ENCODE measurements at regions not wholly inside any gene's neighbourhood (a gene's known extent, or its start where the extent isn't known, plus 50 kb on each side); places are given as distances from the start of the nearest gene placed in this dataset.

DNA sequence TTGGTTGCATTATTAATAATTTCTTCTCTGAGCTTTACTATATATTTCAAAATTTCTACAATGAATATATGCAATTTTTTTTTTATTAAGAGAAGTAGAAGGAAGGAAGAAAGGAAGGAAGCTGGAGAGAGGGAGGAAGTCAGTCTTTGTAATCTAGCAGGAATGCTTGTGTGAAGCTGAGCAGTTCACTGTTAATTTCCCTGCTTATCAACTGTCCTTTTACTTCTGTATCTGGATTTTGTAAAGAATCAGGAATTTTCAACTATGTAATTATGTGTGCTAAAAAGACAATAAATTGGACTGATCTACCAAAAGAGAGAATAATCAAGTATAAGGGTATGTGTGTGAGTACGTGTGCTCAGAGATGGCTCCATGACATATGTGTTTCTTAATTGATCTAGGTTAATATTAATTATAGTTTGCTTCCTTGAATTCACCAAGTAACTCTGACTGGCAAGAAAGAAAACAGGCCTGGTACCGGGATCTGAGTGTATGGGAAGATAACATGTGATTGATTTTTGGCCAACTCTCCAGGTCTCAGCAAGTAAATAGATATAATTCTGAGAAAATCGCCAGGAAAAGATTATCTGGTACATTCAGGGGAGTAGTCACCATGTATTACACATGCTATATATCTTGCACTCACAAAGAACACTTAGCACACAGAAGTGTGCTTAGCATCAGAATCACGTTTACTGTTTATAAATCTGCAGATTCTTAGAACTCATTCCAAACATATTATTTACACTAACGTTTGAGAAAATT is 1758.8 kb upstream of the WWC1 start:
- no peak overlapping the region for H3K4me3 ChIP-seq (ENCODE audit: low read length)
- no peak for TF ChIP-seq ZNF274 (IDR thresholded peaks at IDR 0.05; ENCODE audit: low read depth, low read length)

DNA sequence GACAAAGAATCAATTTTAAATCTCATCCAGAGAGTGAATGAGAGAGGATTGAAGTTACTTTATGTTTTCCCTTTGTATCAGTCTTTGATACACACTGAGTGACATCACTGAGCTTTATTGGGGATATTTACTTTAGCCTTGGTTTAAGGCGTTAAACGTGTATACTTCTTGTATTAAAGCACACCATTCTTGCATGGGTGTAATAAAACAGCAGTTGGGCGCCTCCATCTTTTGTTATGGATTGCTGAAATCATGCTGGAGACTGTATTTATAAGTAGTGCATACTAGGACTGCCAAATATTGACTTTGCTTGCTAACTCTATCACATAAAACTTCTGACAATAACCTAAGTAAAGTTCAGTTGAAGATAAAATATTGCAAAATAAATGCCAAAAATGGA is 1755.8 kb upstream of the WWC1 start:
- H3K4me3 ChIP-seq (ENCODE audit: low read length) = no peak overlapping the region
- no peak for TF ChIP-seq ZNF274 (IDR thresholded peaks at IDR 0.05; ENCODE audit: low read depth, low read length)

DNA sequence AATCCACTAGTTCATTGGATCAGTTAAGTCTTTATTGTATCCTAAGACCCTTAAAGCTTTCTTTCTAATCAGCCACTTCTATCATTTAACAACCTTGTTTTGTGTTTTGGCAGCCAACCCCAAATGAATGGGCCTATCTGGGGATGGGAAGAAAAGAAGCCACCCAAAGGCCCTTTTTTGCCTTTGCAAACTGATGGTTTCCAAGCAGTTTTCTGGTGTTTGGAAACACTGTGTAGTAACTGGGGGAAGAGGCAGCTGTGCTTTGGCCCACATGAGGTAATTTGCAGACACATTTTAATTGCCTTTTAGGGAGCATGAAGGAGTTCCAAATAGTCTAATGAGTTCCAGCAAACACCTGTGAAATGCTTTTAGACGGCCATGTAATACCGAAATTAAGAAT is 1751.3 kb upstream of the WWC1 start:
- no peak for TF ChIP-seq ZNF274 (IDR thresholded peaks at IDR 0.05; ENCODE audit: low read depth, low read length)
- no peak overlapping the region for H3K4me3 ChIP-seq (ENCODE audit: low read length)

DNA sequence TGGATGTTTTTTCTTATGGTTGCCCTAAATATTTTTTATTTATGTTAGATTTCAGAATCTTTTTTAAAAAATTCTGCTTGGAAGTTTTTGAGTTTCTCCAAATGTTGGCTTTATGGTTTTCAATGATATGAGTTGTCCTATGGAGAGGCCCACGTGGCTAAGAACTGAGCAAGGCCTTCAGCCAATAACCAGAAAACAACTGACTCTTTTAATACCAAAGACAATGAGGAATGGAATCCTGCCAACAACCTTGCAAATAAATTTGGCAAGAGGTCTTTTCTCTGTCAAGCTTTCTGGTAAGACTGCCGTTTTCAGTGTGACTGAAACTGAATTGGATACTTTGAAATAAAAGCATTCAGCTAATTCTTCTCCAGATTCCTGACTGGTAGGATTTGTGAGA is 1740.1 kb upstream of the WWC1 start:
- no peak for TF ChIP-seq ZNF274 (IDR thresholded peaks at IDR 0.05; ENCODE audit: low read depth, low read length)
- no peak overlapping the region for H3K4me3 ChIP-seq (ENCODE audit: low read length)

DNA sequence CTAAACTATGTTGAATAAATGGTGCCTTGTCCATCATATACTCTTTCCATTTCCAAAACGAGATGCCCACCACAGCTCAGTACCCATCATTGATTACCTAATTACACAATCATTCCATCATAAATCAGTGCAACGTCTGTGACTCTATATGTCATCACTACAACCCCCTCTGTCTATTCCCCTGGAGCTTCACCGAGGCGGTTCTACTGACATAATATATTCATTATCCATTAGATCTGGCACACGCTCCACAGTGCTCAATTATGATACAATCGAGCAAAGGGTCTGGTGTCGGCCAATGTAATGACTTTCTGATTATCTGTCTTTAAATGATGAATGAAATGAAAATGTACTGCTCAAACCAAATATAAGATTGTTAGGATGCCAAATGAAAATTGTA is 1737.7 kb upstream of the WWC1 start:
- no peak for TF ChIP-seq ZNF274 (IDR thresholded peaks at IDR 0.05; ENCODE audit: low read depth, low read length)
- H3K4me3 ChIP-seq (ENCODE audit: low read length) = no peak overlapping the region

DNA sequence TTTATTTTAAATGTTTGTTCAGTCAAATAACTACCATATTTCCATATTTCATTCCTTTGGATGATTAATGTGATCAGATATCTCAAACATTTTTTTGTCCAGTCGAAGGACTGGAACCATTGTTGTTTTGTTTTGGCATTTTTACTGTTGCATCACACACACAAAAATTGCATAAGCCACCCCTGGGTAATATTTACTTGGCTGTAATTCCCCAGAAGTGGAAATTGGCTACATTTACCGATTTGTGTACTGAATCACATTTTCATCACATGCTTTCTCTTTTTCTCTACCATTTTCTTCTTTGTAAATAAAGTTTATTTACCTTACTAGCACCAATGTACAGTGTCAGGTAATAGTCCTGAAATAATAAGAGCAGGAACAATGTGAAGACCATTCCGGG is 1729.7 kb upstream of the WWC1 start:
- TF ChIP-seq ZNF274 (IDR thresholded peaks at IDR 0.05; ENCODE audit: low read depth, low read length) = no peak
- no peak overlapping the region for H3K4me3 ChIP-seq (ENCODE audit: low read length)

DNA sequence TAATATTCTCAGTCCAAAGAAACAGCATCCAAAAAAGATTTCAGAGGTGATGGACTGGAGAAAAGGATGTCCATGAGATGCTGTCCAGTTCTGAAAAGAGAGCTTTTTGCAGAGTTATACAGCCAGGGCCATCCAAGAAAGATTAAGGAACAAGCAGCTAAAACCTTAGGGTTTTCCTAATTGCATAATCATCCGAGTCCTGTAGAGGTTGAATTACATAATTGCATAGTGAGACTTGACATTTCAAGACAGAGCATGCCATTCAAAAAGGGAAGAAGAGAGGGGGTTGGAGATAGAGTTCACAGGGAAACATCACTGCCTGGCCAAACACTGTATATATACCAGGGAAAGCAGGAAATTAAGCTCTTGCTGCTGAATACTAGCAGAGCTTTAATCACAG is 1729.2 kb upstream of the WWC1 start:
- no peak for TF ChIP-seq ZNF274 (IDR thresholded peaks at IDR 0.05; ENCODE audit: low read depth, low read length)
- H3K4me3 ChIP-seq (ENCODE audit: low read length) = no peak overlapping the region

DNA sequence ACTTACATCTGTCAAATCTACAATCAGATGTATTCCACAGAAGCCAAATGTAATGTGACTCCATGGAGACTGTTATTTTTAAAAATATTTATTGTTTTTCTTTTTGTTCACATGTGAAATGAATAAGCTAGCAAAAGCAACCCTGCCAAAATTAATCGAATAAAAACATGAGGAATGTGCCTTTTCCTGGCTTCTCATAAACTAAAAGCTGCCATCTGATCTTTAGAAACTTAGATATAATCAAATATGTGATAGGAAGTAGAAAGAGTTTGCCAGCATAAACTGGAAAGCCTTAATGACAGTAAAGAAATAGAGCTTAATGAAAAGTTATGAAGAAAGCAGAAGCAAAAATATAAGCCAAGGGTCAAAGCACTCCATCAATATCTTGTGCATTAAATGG is 1724.7 kb upstream of the WWC1 start:
- no peak for TF ChIP-seq ZNF274 (IDR thresholded peaks at IDR 0.05; ENCODE audit: low read depth, low read length)
- no peak overlapping the region for H3K4me3 ChIP-seq (ENCODE audit: low read length)

DNA sequence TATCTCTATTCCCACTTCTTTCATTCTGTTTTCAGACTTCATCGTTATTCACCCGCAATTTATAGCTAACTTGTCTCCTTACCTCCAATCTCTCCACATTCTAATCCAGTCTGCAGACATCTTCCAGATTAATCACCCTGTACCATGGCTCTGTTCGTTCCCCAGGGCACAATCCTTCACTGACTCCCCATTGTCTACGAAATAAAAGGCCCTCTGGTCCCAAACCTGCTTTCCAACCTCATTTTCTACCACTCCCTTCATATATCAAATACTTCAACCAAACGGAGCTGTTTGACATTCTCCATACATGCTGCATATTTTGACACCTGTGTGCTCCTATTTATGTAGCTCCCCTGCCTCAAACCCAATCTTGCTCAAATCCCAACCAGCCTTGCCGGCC is 1720.6 kb upstream of the WWC1 start:
- H3K4me3 ChIP-seq (ENCODE audit: low read length) = no peak overlapping the region
- no peak for TF ChIP-seq ZNF274 (IDR thresholded peaks at IDR 0.05; ENCODE audit: low read depth, low read length)

DNA sequence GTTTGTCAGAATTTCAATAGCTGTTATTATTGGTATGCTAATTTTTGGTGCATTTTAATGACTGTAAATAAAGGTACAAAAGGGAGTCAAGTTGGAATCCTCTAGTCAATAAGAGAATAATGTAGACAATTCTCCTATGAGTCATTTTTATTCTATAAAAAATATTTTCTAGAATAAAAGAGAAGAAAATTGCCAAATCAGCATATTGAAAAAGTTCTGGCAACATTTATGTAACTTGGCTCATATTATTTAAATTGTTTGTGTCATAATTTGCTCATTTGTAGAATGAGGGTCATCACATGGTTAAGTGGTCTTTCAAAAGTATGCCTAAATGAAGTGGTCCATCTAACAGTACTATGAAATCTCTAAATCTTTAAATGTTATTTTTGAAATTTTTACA is 1719.8 kb upstream of the WWC1 start:
- no peak for TF ChIP-seq ZNF274 (IDR thresholded peaks at IDR 0.05; ENCODE audit: low read depth, low read length)
- H3K4me3 ChIP-seq (ENCODE audit: low read length) = no peak overlapping the region

DNA sequence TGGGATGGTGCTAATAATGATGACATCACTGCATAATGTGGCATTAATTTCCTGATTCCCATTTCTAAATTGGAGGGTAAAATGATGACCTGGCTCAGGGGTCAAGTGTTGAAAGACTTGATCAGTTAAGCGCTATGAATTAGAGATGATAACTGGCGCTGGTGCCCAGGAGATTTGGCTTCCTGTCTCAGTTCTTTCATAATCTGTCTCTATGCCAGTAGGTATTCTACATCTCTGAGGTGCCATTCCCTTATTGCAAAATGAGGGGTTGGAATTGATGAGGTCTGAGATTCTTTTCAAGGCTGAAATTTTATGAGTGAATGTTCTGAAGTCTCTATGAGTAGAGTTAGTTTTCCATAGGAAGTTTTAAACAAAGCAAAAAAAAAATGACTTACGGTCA is 1715.1 kb upstream of the WWC1 start:
- TF ChIP-seq ZNF274 (IDR thresholded peaks at IDR 0.05; ENCODE audit: low read depth, low read length) = no peak
- no peak overlapping the region for H3K4me3 ChIP-seq (ENCODE audit: low read length)

DNA sequence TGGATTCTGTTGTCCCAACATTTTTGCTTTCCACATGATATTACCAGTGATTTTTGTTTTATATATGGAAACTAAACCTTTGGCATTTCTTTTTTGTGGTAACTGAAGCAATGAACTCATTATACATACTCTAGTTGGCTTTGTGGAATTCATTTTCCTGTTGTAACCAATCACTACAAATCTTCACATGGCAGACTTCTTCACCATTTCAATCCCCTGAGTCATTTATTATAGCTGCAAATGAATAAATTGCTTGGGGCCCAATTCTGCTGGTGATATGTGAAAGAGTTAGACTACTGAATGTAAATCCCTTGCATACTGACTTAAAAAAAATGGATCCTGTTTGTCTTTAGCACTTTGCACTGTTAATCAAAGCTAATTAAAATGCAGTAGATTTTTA is 1709.6 kb upstream of the WWC1 start:
- H3K4me3 ChIP-seq (ENCODE audit: low read length) = no peak overlapping the region
- no peak for TF ChIP-seq ZNF274 (IDR thresholded peaks at IDR 0.05; ENCODE audit: low read depth, low read length)

DNA sequence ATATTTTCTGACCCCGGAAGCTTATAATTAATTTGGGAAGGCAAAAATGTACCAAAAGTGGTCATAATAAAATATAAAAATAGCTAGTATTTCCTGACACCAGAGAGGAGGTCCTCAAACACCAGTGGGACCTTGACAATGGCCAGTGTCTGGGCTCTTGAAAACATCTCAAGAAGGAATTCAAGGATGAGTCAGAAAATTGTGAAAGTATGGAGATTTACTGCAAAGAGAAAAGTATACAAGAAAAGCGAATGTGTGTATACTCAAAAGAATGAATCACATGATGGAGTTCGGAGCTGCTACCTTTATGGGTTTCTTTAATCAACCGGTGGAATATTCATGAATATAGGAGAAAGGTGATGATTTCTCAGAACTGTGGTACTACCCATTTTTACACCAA is 1709.0 kb upstream of the WWC1 start:
- no peak for TF ChIP-seq ZNF274 (IDR thresholded peaks at IDR 0.05; ENCODE audit: low read depth, low read length)
- no peak overlapping the region for H3K4me3 ChIP-seq (ENCODE audit: low read length)

DNA sequence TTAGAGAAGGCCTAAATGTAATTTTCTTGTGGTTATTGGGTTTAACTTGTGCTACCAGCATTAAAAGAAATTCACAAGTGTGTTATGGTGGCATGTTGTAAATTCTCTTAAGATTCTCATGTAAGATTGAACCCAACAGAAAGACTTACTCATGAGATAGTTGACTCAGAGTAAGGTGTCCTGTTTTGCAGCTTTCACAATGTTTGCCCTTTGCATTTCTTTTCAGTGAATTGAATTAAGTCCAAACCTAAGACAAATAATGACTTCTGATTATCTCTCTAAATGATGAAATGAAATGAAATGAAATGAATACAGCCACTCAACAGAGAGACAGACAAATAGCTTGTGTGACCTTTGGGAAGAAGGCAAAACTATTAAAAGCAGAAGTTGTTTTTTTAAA is 1696.9 kb upstream of the WWC1 start:
- TF ChIP-seq ZNF274 (IDR thresholded peaks at IDR 0.05; ENCODE audit: low read depth, low read length) = no peak
- no peak overlapping the region for H3K4me3 ChIP-seq (ENCODE audit: low read length)

DNA sequence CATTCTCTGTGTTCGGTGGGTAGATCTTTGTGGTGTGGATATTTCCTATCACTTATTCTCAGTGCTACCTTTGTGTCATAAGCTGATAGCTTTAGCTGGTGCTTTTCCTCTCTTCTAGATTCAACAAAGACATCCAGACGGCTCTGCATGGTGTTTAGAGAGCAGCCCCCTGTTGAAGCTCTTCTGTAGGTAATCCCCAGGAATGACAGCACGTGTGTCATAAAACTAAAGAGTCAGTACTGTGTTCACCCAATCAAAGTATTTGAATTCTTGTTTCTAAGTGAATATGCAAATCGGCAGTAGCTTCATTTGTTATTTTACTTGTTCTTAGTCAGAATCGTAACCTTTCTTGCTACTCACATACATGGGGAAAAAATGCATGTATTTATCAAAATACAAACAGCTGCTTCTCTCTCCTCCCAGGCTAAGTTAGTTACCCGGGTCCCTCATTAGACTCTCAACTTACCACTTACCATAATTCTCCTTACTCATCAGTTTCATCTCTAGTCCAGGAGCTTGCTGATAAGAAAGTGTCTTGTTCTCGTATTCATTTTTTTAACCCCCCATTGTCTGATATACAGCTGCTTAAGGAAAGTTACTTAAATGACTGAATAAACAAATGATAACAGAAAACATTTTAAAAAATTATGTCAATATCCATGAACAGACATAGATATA is 1696.0 kb upstream of the WWC1 start:
- no peak overlapping the region for H3K4me3 ChIP-seq (ENCODE audit: low read length)
- no peak for TF ChIP-seq ZNF274 (IDR thresholded peaks at IDR 0.05; ENCODE audit: low read depth, low read length)

DNA sequence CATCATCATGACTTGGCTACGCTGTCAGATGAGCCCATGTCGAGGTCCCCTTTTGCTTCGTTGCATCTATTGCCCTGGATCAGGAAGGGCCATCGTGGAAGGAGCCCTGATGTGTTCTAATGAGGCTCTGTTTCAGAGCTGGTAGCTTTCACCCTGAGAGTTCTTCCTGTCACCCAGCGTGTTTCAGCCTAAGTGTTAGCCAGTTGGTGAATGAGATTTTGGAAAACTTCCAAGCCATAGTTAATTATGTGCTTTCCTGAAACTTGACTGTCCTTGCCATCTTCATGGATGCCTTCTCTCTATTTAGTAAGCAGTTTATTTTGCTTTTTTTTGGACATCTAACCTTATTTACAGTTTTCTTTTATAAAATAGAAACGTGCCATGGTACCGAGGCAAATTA is 1695.4 kb upstream of the WWC1 start:
- no peak overlapping the region for H3K4me3 ChIP-seq (ENCODE audit: low read length)
- TF ChIP-seq ZNF274 (IDR thresholded peaks at IDR 0.05; ENCODE audit: low read depth, low read length) = no peak
